ENCODE measurements at regions not wholly inside any gene's neighbourhood (a gene's known extent, or its start where the extent isn't known, plus 50 kb on each side); places are given as distances from the start of the nearest gene placed in this dataset.
"Not testable (repeated sequence)": the region's sequence is repeated elsewhere in the genome, so short reads cannot be mapped to it uniquely, and the experiment has no call there.

DNA sequence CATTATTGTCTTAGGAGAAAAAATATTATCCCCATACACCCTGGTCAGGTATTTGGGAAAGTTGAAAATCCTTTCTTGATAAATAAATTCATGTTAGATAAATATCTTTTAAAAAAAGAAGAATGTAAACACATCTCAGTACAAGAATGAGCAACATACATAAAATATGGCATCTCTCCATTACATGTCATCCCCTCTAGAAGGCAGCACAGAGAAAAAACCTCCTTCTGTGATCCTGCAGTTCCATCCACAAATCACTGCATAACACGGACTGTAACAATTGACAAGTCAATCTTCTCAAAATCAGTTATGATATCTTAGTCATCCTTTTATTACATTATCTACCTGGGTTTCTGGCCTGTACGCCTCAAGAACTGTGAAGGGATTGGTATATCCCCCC lies 683.9 kb upstream of the KLHL1 start:
- DNase-seq (ENCODE audit: low read depth, low spot score), result no peak

DNA sequence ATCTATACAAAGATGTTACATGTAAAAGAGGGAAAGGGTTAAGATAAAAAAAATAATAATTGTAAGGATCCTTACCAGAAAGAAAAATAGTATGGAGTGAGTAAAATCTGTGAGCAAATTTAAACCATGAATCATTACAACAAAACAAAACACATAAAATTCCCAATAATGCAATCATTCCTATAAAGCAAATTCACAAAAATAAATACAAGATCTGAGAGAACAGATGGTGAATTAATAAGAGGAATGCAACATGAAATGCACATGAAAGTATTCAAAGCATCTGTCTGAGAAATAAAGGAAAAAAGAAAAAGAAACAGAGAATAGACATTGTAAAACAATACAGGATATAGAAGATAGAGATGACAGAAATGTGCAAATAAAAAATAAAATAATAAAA lies 681.5 kb upstream of the KLHL1 start:
- no peak for DNase-seq (ENCODE audit: low read depth, low spot score)

DNA sequence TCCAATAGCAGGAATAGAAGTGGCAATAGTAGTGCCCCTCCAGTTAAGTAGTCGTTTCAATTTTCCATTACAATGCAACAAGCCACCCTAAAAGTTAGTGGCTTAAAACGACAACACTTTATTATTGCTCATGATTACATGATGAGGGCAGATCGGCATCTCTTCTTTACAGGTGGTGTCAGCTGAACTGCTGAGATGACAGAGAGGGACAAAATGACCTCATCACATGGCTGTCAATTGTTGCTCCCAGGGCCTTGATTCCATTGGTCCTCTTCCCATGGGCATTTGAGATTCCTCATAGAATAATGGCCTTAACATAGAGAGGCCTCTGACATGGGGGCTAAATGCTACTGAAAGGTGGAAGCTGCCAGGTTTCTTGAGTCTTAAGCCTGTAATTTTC lies 679.8 kb upstream of the KLHL1 start:
- no peak for DNase-seq (ENCODE audit: low read depth, low spot score)

DNA sequence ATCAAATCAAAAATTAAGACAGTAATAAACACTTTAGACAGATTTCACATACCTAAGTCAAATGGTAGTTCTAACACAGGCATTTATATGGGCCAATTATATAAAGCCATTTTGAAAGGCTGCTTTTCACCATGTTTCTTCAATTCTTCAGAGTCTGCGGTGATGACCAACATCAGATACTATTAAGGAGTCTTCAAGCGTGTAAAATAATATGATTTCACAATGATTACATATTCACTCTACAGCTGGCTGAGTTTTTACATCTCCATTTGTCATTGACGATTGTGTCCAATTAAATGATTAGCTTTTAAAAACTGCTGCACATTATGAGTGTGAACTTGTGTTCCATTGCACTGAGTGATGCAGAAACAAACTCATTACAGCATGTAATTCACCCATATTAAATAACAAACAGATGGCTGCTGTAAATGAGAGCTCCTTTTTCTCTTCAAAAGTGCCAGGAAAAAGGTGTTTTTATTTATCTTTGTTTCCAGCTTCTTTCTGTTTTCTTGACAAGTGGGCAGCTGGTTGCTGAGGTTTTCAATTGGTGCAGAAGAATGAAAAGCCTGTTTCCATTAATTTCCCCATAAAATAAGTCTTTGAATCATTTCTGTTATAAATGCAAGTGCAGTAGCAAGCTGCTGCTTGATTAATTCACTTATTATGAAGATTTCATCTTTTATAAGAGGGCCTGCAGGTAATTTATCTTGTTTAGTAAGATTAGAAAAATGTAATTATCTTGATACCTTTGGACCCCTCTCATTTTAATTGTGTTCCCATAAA lies 676.1 kb upstream of the KLHL1 start:
- no peak for DNase-seq (ENCODE audit: low read depth, low spot score)

DNA sequence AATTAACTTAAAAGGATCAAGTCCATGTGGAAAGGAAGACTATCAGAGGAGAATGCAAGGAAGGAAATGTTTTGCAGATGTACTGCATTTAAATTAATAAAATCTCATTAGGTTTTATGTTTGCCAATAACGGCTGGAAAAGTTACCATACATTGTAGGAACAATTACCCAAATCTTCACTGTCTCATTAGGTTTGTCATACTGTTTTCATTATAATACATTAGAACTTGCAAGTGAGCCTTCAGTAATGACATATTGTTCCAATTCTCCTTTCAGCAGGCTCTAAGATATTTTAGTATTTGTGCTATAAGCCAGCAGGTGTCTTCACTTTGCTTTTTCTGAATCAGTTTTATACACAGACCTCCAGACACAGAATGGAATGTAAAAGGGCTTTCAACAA lies 661.6 kb upstream of the KLHL1 start:
- no peak for DNase-seq (ENCODE audit: low read depth, low spot score)

DNA sequence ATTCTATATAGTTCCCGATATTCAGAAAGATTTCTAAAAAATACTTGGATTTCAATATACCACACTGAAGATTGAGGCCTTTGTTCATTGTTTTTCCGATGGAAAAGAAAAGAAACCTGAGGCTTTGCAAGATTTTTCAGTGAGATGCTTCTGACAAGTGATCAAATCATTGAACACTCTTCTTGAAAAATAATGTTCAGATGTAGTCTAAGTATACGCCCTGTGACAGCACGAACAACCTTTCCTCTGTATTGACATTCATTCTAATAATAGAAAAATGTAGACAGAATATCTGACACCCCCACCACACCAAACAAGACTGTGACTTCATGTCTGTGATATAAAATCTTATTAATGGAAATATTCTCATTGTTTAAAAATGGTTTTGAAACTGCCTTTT lies 650.7 kb upstream of the KLHL1 start:
- DNase-seq (ENCODE audit: low read depth, low spot score), result no peak

DNA sequence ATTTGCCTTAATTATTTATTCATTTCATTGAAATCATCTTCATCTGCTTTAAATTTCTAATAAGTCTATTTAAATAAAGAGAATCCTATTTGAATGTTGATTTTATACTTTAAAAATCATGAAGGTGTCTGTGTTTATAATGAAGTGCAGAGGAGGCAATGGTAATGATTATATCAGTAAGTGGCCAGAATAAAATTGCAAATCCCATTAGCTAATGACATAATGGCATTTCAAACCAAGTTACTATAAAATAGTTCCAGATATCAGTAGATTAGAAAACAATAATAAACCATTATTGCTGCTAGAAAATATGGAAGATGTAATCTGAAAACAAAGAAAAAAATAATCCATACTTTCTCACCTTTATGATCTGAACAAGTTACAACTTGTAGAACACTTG lies 647.8 kb upstream of the KLHL1 start:
- DNase-seq (ENCODE audit: low read depth, low spot score), result no peak

DNA sequence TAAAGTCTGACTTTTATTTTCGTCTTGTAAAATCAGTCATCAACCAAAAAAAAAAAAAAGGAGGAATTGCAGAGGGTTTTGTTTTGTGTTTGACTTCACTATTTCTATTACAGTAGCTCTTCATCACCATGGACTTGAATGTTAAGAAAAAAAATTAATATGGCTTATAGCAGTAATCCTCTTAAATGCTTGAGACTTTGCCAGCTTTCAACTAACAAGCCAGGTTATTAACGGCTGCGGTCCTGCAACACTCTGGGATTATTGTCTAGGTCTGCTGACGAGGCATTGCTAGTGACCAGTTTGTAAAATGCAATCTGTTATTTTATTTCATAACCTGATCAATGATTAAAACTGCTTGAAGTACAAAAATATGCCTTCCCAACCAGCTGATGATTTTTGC lies 647.2 kb upstream of the KLHL1 start:
- DNase-seq (ENCODE audit: low read depth, low spot score), result no peak

DNA sequence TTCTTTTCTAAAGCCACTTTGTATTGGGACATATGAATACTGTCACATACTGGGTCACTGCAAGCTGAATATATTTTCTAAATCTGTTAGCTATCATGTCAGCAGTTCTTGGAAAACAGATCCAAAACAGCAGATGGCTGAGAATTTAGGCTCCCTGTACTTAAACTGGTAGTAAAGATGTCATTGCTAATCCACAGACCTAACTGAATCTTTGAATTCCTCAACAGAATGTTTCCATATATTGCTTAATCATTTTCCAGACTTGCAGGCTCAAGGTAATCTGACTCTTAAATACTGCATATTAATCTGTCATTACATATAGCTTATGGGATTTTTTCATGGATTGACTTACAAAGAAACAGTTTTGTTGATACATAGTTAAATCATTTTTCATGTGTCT lies 639.0 kb upstream of the KLHL1 start:
- no peak for DNase-seq (ENCODE audit: low read depth, low spot score)

DNA sequence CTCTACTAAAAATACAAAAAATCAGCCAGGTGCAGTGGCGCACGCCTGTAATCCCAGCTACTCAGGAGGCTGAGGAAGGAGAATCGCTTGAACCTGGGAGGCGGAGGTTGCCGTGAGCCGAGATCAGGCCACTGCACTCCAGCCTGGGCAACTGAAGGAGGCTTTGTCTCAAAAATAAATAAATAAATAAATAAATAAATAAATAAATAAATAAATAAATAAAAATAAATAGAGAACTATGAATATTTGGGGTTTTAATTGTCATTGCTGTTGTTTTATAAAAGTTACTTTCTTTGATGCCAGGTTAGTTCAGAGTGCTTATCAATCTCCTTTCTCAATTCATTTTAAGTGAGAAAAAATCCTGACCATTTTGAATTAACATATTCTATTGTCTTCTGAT lies 638.2 kb upstream of the KLHL1 start:
- not testable (repeated sequence) for DNase-seq (ENCODE audit: low read depth, low spot score)

DNA sequence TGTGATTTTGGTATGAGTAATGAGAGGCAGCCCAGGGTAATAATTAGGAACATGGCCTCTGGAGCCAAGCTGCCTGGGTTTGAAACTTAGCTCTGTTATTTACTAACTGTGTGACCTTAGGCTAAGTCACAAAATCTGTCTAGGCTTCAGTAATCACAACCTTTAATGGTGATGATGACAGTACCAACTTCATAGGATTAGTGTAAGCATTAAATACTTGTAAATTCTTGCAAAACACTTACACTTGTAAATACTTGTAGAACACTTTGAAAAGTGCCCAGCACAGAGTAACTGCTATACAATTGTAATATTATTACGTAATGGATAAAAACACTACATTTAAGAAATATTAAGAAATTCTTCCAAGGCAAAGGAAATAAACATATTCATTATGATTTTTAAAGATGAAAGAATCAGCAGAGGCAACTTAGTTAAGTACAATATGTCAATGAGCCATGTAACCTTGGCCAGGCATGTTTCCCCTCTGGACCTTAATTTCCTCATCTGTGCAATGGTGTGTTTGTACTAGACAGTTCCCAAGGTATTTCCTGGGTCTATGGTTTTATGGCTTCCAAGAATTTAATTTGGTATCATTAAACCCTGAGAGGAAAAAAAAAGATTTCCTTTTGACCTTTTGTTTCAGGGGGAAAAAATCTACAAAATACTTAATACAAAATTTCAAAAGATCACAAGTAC lies 628.5 kb upstream of the KLHL1 start:
- no peak for DNase-seq (ENCODE audit: low read depth, low spot score)

DNA sequence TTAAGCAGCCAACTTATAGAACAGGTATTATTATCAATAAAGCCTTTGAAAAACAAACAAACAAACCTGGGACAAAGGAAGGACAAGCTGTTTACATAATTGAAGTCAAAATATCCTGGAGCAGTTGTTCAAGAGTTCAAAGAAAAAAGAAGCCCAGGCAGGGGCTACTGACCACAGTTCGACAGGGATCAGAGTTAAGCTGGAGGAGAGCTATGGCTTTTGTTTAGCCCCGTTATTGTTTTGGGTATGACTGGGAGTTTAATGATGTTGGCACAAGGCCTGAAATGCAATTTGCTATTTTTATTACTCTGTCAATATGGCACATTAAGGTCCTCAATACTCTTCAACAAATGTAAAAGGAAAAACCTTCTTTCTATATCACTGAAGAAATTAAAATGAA lies 624.4 kb upstream of the KLHL1 start:
- no peak for DNase-seq (ENCODE audit: low read depth, low spot score)

DNA sequence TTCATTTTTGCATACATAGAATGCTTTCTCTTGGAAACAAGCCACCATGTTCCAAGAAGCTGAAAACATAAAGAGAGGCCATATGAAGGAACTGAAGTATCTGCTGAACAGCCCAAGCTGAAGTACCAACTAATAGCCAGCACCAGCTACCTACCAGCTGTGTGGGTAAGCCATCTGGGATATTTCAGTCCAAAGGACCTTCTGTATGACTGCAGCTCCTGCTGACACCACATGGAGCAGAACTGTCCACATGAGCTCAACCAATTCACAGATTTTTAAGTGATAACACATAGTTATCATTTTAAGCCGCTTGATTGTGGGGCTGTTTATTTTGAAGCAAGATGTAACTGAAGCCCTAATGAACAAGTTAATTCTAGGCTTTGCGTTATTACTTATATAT lies 621.1 kb upstream of the KLHL1 start:
- no peak for DNase-seq (ENCODE audit: low read depth, low spot score)

DNA sequence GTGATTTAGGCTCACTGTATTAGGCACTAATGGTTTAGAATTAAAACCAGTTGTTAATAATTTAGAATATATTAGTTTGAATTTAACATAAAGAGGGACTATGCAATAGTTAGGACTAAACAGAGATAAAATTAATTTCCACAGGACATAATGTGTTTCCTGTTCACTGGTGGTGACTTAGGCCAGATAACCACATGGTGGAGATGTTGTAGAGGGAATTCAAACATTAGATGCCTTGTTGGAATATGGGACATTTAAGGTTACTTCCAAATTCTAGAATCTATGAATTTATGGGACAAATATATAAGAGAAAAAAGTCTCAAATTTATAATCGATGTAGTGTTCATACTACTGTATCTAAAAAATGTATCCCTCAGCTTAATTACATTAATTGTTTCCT lies 615.5 kb upstream of the KLHL1 start:
- no peak for DNase-seq (ENCODE audit: low read depth, low spot score)

DNA sequence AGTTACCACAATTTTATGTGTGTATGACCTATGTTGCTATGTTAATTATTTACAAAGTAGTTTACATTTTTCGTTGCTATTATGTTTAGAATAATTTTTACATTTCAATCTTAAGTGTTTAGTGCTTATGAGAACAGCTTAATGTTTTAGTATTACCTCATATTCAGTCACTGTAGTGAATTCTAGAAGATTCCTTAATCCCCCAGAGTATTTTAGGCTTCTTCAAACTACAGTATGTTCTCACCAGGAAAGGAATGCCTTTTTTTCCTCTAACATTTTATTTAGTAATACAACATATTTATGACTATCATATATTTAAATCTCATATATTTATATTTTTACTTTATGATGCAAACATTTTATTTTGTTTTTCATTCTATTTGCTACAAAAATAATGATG lies 612.1 kb upstream of the KLHL1 start:
- DNase-seq (ENCODE audit: low read depth, low spot score), result no peak

DNA sequence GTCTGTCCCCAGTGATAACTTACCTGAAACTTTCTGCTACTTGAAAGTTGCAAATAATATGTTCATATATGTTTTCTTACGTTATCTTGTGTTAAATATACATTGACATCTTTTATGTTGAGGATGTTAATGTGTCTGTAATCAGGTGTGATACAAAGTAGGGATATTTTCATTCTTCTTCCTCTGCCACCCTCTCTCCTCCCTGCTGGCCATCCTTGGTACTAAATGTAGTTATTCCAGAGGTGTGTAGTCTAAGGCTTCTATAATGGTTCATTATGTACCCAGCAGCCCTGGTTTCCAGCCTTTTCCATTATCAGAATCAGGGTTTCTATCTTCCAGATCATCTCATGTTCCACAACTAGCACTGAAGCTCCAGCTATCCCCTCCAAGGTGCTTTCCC lies 606.7 kb upstream of the KLHL1 start:
- DNase-seq (ENCODE audit: low read depth, low spot score), result no peak

DNA sequence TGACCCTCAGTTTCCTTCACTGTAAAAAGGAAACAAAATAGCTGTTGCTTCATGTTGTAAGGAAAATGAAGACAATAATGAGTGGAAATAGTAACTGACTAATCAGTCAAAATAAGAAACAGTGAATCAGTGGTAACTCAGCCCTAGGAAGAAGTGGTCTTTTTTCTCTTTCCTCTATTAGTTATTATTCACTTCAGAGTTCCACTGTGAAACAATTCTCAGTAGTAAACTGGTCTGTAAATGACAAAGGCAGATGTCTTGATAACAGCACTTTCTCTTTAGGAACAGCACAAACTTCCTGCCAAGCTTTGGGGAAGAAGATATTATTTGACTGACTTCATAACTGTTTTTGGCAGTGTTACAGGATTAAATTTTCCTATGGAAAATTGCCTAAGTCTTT lies 600.5 kb upstream of the KLHL1 start:
- no peak for DNase-seq (ENCODE audit: low read depth, low spot score)

DNA sequence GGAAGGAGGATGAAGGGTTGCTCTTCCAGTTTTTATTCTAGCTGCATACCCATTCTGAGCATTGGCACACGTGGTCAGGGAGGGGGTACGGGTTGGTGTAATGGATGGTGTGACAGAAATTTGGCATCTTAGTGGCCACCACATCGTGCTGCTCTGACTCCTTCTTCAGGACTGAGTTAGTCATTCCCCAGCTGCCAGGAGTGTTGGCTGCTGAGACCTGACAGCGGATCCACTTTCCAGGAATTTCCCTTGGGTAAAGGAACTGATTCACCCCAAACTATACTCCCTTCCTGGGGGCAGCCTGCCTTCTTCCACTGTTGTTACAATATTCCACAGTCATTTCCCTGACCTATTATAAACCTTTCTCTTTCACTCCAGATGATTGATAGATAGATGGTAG lies 595.5 kb upstream of the KLHL1 start:
- no peak for DNase-seq (ENCODE audit: low read depth, low spot score)

DNA sequence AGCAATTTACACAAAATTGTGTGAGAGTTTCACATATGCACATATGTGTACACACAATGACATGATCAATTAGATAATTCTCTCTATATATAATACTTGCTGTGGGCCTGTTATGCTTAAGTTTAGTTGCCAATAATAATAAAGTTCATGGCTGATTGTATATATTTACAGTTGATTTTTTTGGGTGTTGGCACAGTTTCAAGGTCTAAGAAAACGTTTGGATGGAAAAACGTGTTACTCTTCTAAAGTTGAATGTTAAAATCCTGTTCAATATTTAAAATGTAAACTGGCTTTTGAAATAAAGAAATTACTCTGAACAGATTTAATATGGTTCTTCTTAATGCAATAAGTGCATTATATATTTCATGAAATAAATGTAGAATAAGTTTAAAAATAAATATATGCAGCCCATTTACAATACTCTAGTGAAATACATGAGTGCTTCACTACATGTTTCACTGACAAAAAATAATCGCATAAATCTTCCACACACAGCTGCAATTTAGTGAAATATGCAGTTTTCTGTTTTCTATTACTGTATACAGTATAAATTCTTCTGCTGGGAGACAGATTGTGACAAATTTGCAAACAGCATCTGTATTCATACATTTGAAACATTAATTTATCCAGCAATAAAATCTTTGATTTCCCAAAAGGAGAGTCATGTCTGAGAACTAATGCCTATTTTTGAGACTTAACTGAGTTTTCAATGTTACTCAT lies 586.9 kb upstream of the KLHL1 start:
- no peak for DNase-seq (ENCODE audit: low read depth, low spot score)

DNA sequence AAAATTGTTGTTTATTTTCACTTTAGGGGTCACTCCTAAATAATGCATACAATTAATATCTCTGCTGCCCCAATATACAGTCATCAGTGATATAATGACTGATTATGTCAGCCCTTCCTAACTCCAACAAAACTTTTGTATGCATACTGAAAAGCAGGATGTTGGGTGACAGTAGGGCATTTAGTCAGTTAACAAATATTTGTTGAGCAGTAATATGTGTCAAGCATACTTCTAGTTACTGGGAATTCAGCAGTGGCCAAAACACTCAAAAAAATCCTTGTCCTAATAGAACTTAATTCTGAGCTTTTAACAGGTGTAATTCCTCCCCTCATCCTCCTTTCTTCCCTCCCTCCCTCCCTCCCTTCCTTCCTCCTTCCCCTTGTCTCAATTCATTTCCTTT lies 560.7 kb upstream of the KLHL1 start:
- DNase-seq (ENCODE audit: low read depth, low spot score), result no peak

DNA sequence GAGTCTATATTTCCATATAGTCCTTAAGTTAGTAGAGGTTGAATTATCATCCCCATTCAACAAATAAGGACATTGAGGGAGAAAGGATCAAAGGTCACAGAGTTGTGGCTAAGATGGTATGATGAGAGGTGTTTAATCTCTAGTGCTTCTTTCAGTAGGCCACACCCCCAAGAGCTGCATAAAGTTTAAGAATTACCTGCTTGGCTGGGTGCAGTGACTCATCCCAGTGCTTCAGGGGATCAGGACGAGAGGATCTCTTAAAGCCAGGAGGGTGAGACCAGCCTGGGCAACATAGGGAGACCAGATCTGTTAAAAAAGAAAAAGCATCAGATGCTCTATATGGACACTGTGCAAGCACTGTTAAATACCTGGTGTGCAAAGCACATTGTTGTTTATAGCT lies 560.0 kb upstream of the KLHL1 start:
- DNase-seq (ENCODE audit: low read depth, low spot score), result peak; percentile 7

DNA sequence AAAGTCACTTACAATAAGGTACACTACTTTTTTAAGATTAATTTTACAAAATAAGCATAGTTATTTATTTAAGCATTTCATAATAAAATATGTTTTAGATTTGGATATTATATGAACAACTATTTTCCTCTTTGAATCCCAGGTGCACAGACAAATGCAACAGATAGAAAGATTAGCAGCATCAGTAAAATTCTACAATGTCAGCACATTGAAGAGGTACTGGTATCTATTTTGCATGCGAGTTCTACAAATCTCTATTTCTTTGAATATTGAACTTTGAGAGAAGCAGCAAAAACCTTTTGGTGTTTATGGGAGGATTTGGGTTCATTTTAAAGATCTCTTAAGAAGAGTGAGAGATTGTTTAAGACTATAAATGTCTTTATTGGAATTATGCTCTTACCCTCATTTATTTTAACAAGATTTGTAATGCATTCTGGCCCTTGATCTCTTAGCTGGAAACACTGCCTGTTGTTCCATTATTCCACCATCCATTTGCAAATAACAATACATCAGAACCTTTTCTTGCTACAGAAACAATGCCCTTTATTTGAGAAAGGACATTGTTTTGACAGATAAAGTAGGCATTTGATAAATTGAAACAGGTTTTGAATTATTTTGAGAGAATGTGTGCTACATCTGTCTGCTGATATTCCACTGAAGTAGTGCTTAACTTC lies 558.8 kb upstream of the KLHL1 start:
- no peak for DNase-seq (ENCODE audit: low read depth, low spot score)

Measured in iPS DF 19.7 (cell line).